ENCODE measurements at regions not wholly inside any gene's neighbourhood (a gene's known extent, or its start where the extent isn't known, plus 50 kb on each side); places are given as distances from the start of the nearest gene placed in this dataset.

DNA sequence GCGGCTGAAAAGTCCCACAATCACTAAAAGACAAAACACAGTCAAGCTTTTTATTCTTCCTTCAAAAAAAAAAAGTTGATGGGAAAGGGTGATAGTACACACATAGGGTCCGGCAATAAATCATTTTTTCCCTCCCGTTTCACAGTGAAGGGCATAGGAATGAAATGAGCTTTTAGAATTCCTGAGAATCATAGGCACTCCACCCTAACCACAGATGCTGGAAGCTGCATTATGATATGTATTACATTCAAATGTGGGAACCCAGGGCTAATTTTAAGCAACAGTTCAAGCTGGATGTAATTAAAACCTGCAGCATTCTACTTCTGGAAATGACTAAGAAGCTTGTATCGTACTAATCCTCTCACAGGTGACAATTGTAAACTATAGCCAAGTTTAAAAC lies 75.7 kb upstream of the KCNJ15 start:
- Histone ChIP-seq H3K9me3 (no peaks in the 10 kb centered on the region), H3K27me3 (no peaks in the 10 kb centered on the region), H3K4me3 (no peak overlapping the region), H3K36me3 (no peaks in the 10 kb centered on the region), H3K27ac (no peak overlapping the region), H3K4me1 (no peaks in the 10 kb centered on the region)
- DNase-seq (no peak), ATAC-seq (ENCODE audit: low FRiP score in 2 of 2) (no peak)
- TF ChIP-seq, protein P1, sequence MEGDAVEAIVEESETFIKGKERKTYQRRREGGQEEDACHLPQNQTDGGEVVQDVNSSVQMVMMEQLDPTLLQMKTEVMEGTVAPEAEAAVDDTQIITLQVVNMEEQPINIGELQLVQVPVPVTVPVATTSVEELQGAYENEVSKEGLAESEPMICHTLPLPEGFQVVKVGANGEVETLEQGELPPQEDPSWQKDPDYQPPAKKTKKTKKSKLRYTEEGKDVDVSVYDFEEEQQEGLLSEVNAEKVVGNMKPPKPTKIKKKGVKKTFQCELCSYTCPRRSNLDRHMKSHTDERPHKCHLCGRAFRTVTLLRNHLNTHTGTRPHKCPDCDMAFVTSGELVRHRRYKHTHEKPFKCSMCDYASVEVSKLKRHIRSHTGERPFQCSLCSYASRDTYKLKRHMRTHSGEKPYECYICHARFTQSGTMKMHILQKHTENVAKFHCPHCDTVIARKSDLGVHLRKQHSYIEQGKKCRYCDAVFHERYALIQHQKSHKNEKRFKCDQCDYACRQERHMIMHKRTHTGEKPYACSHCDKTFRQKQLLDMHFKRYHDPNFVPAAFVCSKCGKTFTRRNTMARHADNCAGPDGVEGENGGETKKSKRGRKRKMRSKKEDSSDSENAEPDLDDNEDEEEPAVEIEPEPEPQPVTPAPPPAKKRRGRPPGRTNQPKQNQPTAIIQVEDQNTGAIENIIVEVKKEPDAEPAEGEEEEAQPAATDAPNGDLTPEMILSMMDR (IDR thresholded peaks at IDR 0.05), result no peak
- no peak for TF ChIP-seq POLR2A (IDR thresholded peaks at IDR 0.05)
- no peak for TF ChIP-seq POLR2AphosphoS5 (IDR thresholded peaks at IDR 0.05)
- no peak for TF ChIP-seq EP300 (IDR thresholded peaks at IDR 0.05)
- 76 to 86% methylated on average over 4 of the region's 4 CpGs for WGBS, 2 donors

DNA sequence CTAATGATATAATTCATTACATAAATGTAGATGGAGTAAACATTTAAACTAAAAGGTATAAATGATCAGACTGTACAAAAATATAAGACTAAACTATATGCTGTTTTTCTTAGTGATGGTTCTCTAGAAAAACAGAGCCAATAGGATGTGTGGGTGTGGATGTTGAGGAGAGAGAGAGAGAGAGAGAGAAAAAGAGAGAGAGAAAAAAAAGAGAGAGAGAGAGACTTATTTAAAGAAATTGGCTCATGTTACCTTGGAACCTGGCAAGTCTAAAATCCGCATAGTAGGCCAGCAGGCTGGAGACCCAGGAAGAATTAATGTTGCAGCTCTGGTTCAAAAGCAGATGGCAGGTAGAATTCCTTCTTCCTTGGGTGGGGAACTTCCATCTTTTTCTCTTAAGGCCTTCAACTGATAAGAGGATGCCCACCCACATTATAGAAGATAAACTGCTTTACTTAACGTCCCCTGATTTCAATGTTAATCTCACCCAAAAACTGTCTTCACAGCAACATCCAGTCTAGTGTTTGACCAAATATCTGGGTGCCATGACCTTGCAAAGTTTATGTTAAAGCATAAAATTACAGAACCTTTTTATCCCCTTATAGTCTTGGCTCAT lies 74.3 kb upstream of the KCNJ15 start:
- no peaks in the 10 kb centered on the region for H3K36me3 ChIP-seq
- ATAC-seq (ENCODE audit: low FRiP score in 2 of 2) (no peak), DNase-seq (no peak)
- H3K4me1 ChIP-seq, result no peaks in the 10 kb centered on the region
- no peak overlapping the region for H3K4me3 ChIP-seq
- WGBS, 2 donors, result 79 to 90% methylated on average over 2 of the region's 2 CpGs
- H3K9me3 ChIP-seq, result peaks cover 0 to 6% (median 0%) of the 10 kb centered on the region in 4 donors
- no peak overlapping the region for H3K27ac ChIP-seq
- TF ChIP-seq EP300 (IDR thresholded peaks at IDR 0.05), result no peak
- TF ChIP-seq, protein P1 (IDR thresholded peaks at IDR 0.05), result no peak
- TF ChIP-seq POLR2A (IDR thresholded peaks at IDR 0.05), result no peak
- TF ChIP-seq POLR2AphosphoS5 (IDR thresholded peaks at IDR 0.05), result no peak
- no peaks in the 10 kb centered on the region for H3K27me3 ChIP-seq

DNA sequence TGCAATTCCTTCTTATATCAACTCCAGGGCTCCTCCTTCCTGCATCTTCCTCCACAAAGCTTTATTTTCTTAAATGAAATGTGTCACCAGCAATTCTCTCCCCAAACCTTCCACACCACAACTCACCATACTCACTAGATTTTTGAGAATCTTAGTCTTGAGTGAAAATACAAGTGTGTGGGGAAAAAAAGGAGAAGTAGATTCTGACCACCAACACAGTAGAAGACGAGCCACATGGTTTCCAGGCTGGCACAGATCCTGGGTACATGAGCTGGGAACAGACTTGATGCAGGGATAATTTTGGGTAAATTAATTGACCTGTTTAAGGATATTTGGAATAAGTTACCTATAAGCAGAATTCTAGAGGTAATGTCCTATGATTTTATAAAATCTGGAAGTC lies 72.8 kb upstream of the KCNJ15 start:
- H3K36me3 ChIP-seq, result no peaks in the 10 kb centered on the region
- TF ChIP-seq POLR2A (IDR thresholded peaks at IDR 0.05) (no peak), EP300 (IDR thresholded peaks at IDR 0.05) (no peak), POLR2AphosphoS5 (IDR thresholded peaks at IDR 0.05) (no peak)
- TF ChIP-seq, protein P1 (IDR thresholded peaks at IDR 0.05), result no peak
- no peaks in the 10 kb centered on the region for H3K27me3 ChIP-seq
- no peak overlapping the region for H3K27ac ChIP-seq
- DNase-seq (no peak), ATAC-seq (ENCODE audit: low FRiP score in 2 of 2) (no peak)
- no peaks in the 10 kb centered on the region for H3K4me1 ChIP-seq
- 53 to 83% methylated on average over 1 of the region's 1 CpG for WGBS, 2 donors
- H3K9me3 ChIP-seq, result peaks cover 0 to 6% (median 0%) of the 10 kb centered on the region in 4 donors
- H3K4me3 ChIP-seq, result no peak overlapping the region

DNA sequence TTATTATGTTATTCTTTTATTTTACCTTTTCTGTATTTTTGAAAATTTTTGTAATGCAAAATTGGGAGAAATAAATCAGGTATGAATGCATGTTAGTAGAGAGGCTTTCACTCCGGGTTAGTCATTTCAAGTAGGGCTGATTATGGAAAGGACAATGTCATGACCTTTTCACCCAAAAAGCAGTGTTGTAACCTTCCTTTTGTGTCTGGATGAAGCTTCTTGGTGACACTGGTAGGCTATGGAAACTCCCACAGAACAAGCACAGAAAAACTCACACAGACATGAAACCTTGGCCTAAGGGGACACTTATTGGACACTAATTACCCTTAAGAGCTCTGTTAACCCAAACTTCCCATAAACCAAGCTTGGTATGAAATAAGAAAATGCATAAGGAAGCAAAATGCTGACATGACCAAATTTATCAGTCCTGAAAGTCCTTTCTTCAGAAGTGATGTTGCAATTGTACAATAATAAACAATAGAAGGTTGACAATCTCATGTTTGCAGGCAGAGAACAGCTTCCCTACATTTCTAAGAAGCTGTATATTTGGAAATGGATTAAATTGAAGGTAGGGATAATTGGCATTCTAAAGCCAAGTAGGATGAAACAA lies 70.0 kb upstream of the KCNJ15 start:
- Histone ChIP-seq H3K27me3 (no peaks in the 10 kb centered on the region), H3K9me3 (peaks cover 0 to 6% (median 0%) of the 10 kb centered on the region in 4 donors), H3K4me1 (no peaks in the 10 kb centered on the region), H3K27ac (no peak overlapping the region), H3K4me3 (no peak overlapping the region), H3K36me3 (no peaks in the 10 kb centered on the region)
- 80 to 89% methylated on average over 1 of the region's 1 CpG for WGBS, 2 donors
- TF ChIP-seq POLR2AphosphoS5 (IDR thresholded peaks at IDR 0.05), result no peak
- TF ChIP-seq EP300 (IDR thresholded peaks at IDR 0.05), result no peak
- TF ChIP-seq, protein P1 (IDR thresholded peaks at IDR 0.05), result no peak
- TF ChIP-seq POLR2A (IDR thresholded peaks at IDR 0.05), result no peak
- DNase-seq (no peak), ATAC-seq (ENCODE audit: low FRiP score in 2 of 2) (no peak)

DNA sequence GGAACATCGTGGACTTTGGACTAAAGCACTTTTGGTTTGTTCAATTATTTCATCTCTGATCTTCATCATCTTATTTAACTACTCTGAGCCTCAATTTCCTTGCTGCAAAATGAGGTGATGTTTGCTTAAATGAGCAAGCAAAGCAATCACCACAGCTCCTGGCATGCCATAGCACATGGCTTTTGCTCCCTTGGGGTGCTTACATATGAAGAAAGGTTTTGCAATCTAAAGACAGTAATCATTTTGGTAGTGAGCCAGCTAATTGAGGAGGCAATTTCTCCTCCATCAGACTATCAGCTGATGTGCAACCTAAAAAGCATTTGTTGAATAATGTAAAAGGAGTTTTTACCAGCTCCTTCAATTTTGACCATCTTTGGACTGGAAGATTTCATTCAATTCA lies 68.8 kb upstream of the KCNJ15 start:
- no peaks in the 10 kb centered on the region for H3K4me1 ChIP-seq
- ATAC-seq (ENCODE audit: low FRiP score in 2 of 2) (no peak), DNase-seq (no peak)
- H3K27me3 ChIP-seq, result no peaks in the 10 kb centered on the region
- no peak overlapping the region for H3K27ac ChIP-seq
- WGBS, 2 donors, result 100% methylated on average over 1 of the region's 1 CpG
- H3K4me3 ChIP-seq, result no peak overlapping the region
- TF ChIP-seq EP300 (IDR thresholded peaks at IDR 0.05) (no peak), POLR2AphosphoS5 (IDR thresholded peaks at IDR 0.05) (no peak), POLR2A (IDR thresholded peaks at IDR 0.05) (no peak)
- TF ChIP-seq, protein P1 (IDR thresholded peaks at IDR 0.05), result no peak
- H3K9me3 ChIP-seq, result peaks cover 0 to 6% (median 0%) of the 10 kb centered on the region in 4 donors
- no peaks in the 10 kb centered on the region for H3K36me3 ChIP-seq
